ENCODE measurements at regions not wholly inside any gene's neighbourhood (a gene's known extent, or its start where the extent isn't known, plus 50 kb on each side); places are given as distances from the start of the nearest gene placed in this dataset.
"Not testable (repeated sequence)": the region's sequence is repeated elsewhere in the genome, so short reads cannot be mapped to it uniquely, and the experiment has no call there.

- no peak for TF ChIP-seq CTCF (IDR thresholded peaks at IDR 0.05)
- no peak for TF ChIP-seq ZFX (IDR thresholded peaks at IDR 0.05; ENCODE audit: borderline replicate concordance)
- no peak overlapping the region for H3K27ac ChIP-seq
Observed at GRCh38 chr4:170949084-170949483, 859.3 kb upstream of the AADAT start.

GRCh38 chr4:170940043-170940724 is 850.4 kb upstream of the AADAT start:
- H3K27ac ChIP-seq = no peak overlapping the region
- TF ChIP-seq CTCF (IDR thresholded peaks at IDR 0.05) (no peak), ZFX (IDR thresholded peaks at IDR 0.05; ENCODE audit: borderline replicate concordance) (no peak)

GRCh38 chr4:170938588-170938987 is 848.8 kb upstream of the AADAT start:
- no peak overlapping the region for H3K27ac ChIP-seq
- no peak for TF ChIP-seq CTCF (IDR thresholded peaks at IDR 0.05)
- no peak for TF ChIP-seq ZFX (IDR thresholded peaks at IDR 0.05; ENCODE audit: borderline replicate concordance)

- no peak overlapping the region for H3K27ac ChIP-seq
Observed at GRCh38 chr4:170931321-170931720, 841.6 kb upstream of the AADAT start.

GRCh38 chr4:170888660-170889059 is 798.9 kb upstream of the AADAT start:
- TF ChIP-seq ZFX (IDR thresholded peaks at IDR 0.05; ENCODE audit: borderline replicate concordance) (no peak), CTCF (IDR thresholded peaks at IDR 0.05) (no peak)
- H3K27ac ChIP-seq = no peak overlapping the region

More at GRCh38 chr4:170931321-170931720, 841.6 kb upstream of the AADAT start:
- TF ChIP-seq ZFX (IDR thresholded peaks at IDR 0.05; ENCODE audit: borderline replicate concordance) (no peak), CTCF (IDR thresholded peaks at IDR 0.05) (no peak)

- TF ChIP-seq ZFX (IDR thresholded peaks at IDR 0.05; ENCODE audit: borderline replicate concordance) = no peak
- TF ChIP-seq CTCF (IDR thresholded peaks at IDR 0.05) = no peak
- H3K27ac ChIP-seq = no peak overlapping the region
Observed at GRCh38 chr4:170887396-170887795, 797.6 kb upstream of the AADAT start.

- H3K27ac ChIP-seq = no peak overlapping the region
- no peak for TF ChIP-seq CTCF (IDR thresholded peaks at IDR 0.05)
- no peak for TF ChIP-seq ZFX (IDR thresholded peaks at IDR 0.05; ENCODE audit: borderline replicate concordance)
Observed at GRCh38 chr4:170884969-170885570, 795.3 kb upstream of the AADAT start.

- H3K27ac ChIP-seq = not testable (repeated sequence)
Observed at GRCh38 chr4:170881646-170882045, 791.9 kb upstream of the AADAT start.
